Activated naive CD4-positive, alpha-beta T cell treated with anti-CD3 and anti-CD28 coated beads for 36 hours (primary cell): ENCODE measurements at regions not wholly inside any gene's neighbourhood (a gene's known extent, or its start where the extent isn't known, plus 50 kb on each side); places are given as distances from the start of the nearest gene placed in this dataset.

ENCODE experiments used
- CTCF ChIA-PET: fragments of 350-600 bp; sonication (Branson Sonifier 250); formaldehyde crosslinking; loops from one replicate; lab custom pipeline; 2021; ENCODE audit warnings: antibody characterized with exemption; lab: Charles Lee
- DNase-seq: peaks from one replicate; pipeline ENCODE4 v3.0.0-alpha.2; 2020
- H3K27ac Mint-ChIP-seq: one replicate; pipeline ENCODE4 v1.8.0; 2021; ENCODE audit warnings: mild to moderate bottlenecking, mixed read lengths
- H3K27me3 Mint-ChIP-seq: one replicate; pipeline ENCODE4 v1.8.0; 2021; ENCODE audit warnings: low read depth, mixed read lengths
- H3K36me3 Mint-ChIP-seq: one replicate; pipeline ENCODE4 v1.8.0; 2021; ENCODE audit warnings: low read depth, mixed read lengths
- H3K4me1 Mint-ChIP-seq: one replicate; pipeline ENCODE4 v1.8.0; 2021; ENCODE audit warnings: low read depth, mixed read lengths
- H3K4me3 Mint-ChIP-seq: one replicate; pipeline ENCODE4 v1.8.0; 2021; ENCODE audit warnings: mild to moderate bottlenecking, moderate library complexity, mixed read lengths
- H3K9me3 Mint-ChIP-seq: one replicate; pipeline ENCODE4 v1.8.0; 2021; ENCODE audit warnings: mixed read lengths
- intact Hi-C: fragments of 100-400 bp; cut with micrococcal nuclease; formaldehyde crosslinking; loops from one replicate; pipeline ENCODE4 v1.15.1; 2023

- Mint-ChIP-seq H3K9me3 (peaks cover 19% of the 10 kb centered on the region), H3K27me3 (no peaks in the 10 kb centered on the region), H3K36me3 (no peaks in the 10 kb centered on the region), H3K4me3 (no peak overlapping the region), H3K4me1 (no peaks in the 10 kb centered on the region), H3K27ac (no peak overlapping the region)
- no peak for DNase-seq
- intact Hi-C loops: no loop called here
- CTCF ChIA-PET: no interaction called here
Measured at GRCh38 chr5:12330381-12330780, 426.1 kb upstream of the CTNND2 start.

- intact Hi-C loops: no loop called here
- no peak for DNase-seq
- Mint-ChIP-seq H3K9me3 (peaks cover 11% of the 10 kb centered on the region), H3K27me3 (no peaks in the 10 kb centered on the region), H3K4me1 (no peaks in the 10 kb centered on the region), H3K27ac (no peak overlapping the region), H3K4me3 (no peak overlapping the region), H3K36me3 (no peaks in the 10 kb centered on the region)
- CTCF ChIA-PET: no interaction called here
Measured at GRCh38 chr5:12323637-12324229, 419.5 kb upstream of the CTNND2 start.

GRCh38 chr5:12322042-12322441 is 417.8 kb upstream of the CTNND2 start:
- no peak overlapping the region for H3K27ac Mint-ChIP-seq
- CTCF ChIA-PET: no interaction called here
- H3K27me3 Mint-ChIP-seq: no peaks in the 10 kb centered on the region
- H3K9me3 Mint-ChIP-seq: peaks cover 1% of the 10 kb centered on the region
- intact Hi-C loops: no loop called here
- no peak for DNase-seq
- H3K36me3 Mint-ChIP-seq: no peaks in the 10 kb centered on the region
- no peaks in the 10 kb centered on the region for H3K4me1 Mint-ChIP-seq
- H3K4me3 Mint-ChIP-seq: no peak overlapping the region

GRCh38 chr5:12320331-12320730 is 416.1 kb upstream of the CTNND2 start:
- no peaks in the 10 kb centered on the region for H3K4me1 Mint-ChIP-seq
- no peak overlapping the region for H3K27ac Mint-ChIP-seq
- CTCF ChIA-PET: no interaction called here
- intact Hi-C loops: no loop called here
- H3K4me3 Mint-ChIP-seq: no peak overlapping the region
- H3K27me3 Mint-ChIP-seq: no peaks in the 10 kb centered on the region
- peaks cover 1% of the 10 kb centered on the region for H3K9me3 Mint-ChIP-seq
- DNase-seq: no peak
- H3K36me3 Mint-ChIP-seq: no peaks in the 10 kb centered on the region

- Mint-ChIP-seq H3K27ac (no peak overlapping the region), H3K4me1 (no peaks in the 10 kb centered on the region), H3K9me3 (peaks cover 4% of the 10 kb centered on the region), H3K27me3 (no peaks in the 10 kb centered on the region), H3K4me3 (no peak overlapping the region), H3K36me3 (no peaks in the 10 kb centered on the region)
- intact Hi-C loops: no loop called here
- CTCF ChIA-PET: no interaction called here
- no peak for DNase-seq
Measured at GRCh38 chr5:12316812-12317211, 412.6 kb upstream of the CTNND2 start.

GRCh38 chr5:12315461-12315860 is 411.2 kb upstream of the CTNND2 start:
- H3K36me3 Mint-ChIP-seq: no peaks in the 10 kb centered on the region
- H3K9me3 Mint-ChIP-seq: peaks cover 4% of the 10 kb centered on the region
- H3K4me1 Mint-ChIP-seq: no peaks in the 10 kb centered on the region
- H3K27me3 Mint-ChIP-seq: no peaks in the 10 kb centered on the region
- CTCF ChIA-PET: no interaction called here
- no peak overlapping the region for H3K4me3 Mint-ChIP-seq
- H3K27ac Mint-ChIP-seq: no peak overlapping the region
- intact Hi-C loops: no loop called here
- no peak for DNase-seq

- H3K9me3 Mint-ChIP-seq: peaks cover 10% of the 10 kb centered on the region
- H3K4me3 Mint-ChIP-seq: no peak overlapping the region
- no peaks in the 10 kb centered on the region for H3K4me1 Mint-ChIP-seq
- CTCF ChIA-PET: no interaction called here
- DNase-seq: no peak
- H3K27me3 Mint-ChIP-seq: no peaks in the 10 kb centered on the region
- H3K27ac Mint-ChIP-seq: no peak overlapping the region
- intact Hi-C loops: no loop called here
- H3K36me3 Mint-ChIP-seq: no peaks in the 10 kb centered on the region
Measured at GRCh38 chr5:12313602-12314001, 409.4 kb upstream of the CTNND2 start.

- H3K4me3 Mint-ChIP-seq: no peak overlapping the region
- H3K4me1 Mint-ChIP-seq: no peaks in the 10 kb centered on the region
- DNase-seq: no peak
- H3K27me3 Mint-ChIP-seq: no peaks in the 10 kb centered on the region
- CTCF ChIA-PET: no interaction called here
- no peaks in the 10 kb centered on the region for H3K36me3 Mint-ChIP-seq
- intact Hi-C loops: no loop called here
- no peak overlapping the region for H3K27ac Mint-ChIP-seq
- peaks cover 10% of the 10 kb centered on the region for H3K9me3 Mint-ChIP-seq
Measured at GRCh38 chr5:12312343-12312742, 408.1 kb upstream of the CTNND2 start.

- no peaks in the 10 kb centered on the region for H3K36me3 Mint-ChIP-seq
- no peaks in the 10 kb centered on the region for H3K27me3 Mint-ChIP-seq
- intact Hi-C loops: loop anchor here (5.0 kb wide), 1 partner anchor 1663 kb away; no protein-coding TSS in a partner anchor
- no peak for DNase-seq
- CTCF ChIA-PET: no interaction called here
- H3K4me3 Mint-ChIP-seq: no peak overlapping the region
- H3K27ac Mint-ChIP-seq: no peak overlapping the region
- no peaks in the 10 kb centered on the region for H3K4me1 Mint-ChIP-seq
- H3K9me3 Mint-ChIP-seq: peaks cover 12% of the 10 kb centered on the region
Measured at GRCh38 chr5:12294151-12294550, 389.9 kb upstream of the CTNND2 start.

- intact Hi-C loops: loop anchor here (5.0 kb wide), 1 partner anchor 1665 kb away; no protein-coding TSS in a partner anchor
- Mint-ChIP-seq H3K27ac (no peak overlapping the region), H3K27me3 (no peaks in the 10 kb centered on the region), H3K4me3 (no peak overlapping the region), H3K4me1 (no peaks in the 10 kb centered on the region), H3K36me3 (no peaks in the 10 kb centered on the region), H3K9me3 (peaks cover 15% of the 10 kb centered on the region)
- CTCF ChIA-PET: no interaction called here
- no peak for DNase-seq
Measured at GRCh38 chr5:12292610-12293204, 388.5 kb upstream of the CTNND2 start.

- H3K9me3 Mint-ChIP-seq: peaks cover 11% of the 10 kb centered on the region
- intact Hi-C loops: no loop called here
- no peaks in the 10 kb centered on the region for H3K27me3 Mint-ChIP-seq
- no peak overlapping the region for H3K4me3 Mint-ChIP-seq
- no peaks in the 10 kb centered on the region for H3K36me3 Mint-ChIP-seq
- CTCF ChIA-PET: no interaction called here
- no peaks in the 10 kb centered on the region for H3K4me1 Mint-ChIP-seq
- no peak for DNase-seq
- no peak overlapping the region for H3K27ac Mint-ChIP-seq
Measured at GRCh38 chr5:12284604-12285003, 380.4 kb upstream of the CTNND2 start.

GRCh38 chr5:12277504-12278192 is 373.4 kb upstream of the CTNND2 start:
- Mint-ChIP-seq H3K27me3 (no peaks in the 10 kb centered on the region), H3K9me3 (peaks cover 1% of the 10 kb centered on the region), H3K4me3 (no peak overlapping the region), H3K4me1 (no peaks in the 10 kb centered on the region), H3K27ac (no peak overlapping the region), H3K36me3 (no peaks in the 10 kb centered on the region)
- CTCF ChIA-PET: no interaction called here
- DNase-seq: no peak
- intact Hi-C loops: no loop called here

GRCh38 chr5:12274236-12274635 is 370.0 kb upstream of the CTNND2 start:
- no peak for DNase-seq
- CTCF ChIA-PET: interaction anchor here (1.0 kb wide), 1 partner anchor 8 kb away, joined by 3 read pairs; no protein-coding TSS in a partner anchor
- intact Hi-C loops: no loop called here
- Mint-ChIP-seq H3K27me3 (no peaks in the 10 kb centered on the region), H3K4me1 (no peaks in the 10 kb centered on the region), H3K27ac (no peak overlapping the region), H3K4me3 (no peak overlapping the region), H3K9me3 (peaks cover 1% of the 10 kb centered on the region), H3K36me3 (no peaks in the 10 kb centered on the region)
